ENCODE measurements at regions not wholly inside any gene's neighbourhood (a gene's known extent, or its start where the extent isn't known, plus 50 kb on each side); places are given as distances from the start of the nearest gene placed in this dataset.

GRCh38 chr5:119945691-119946090, 316.3 kb downstream of the FAM170A start:
- no peak for TF ChIP-seq CTCF (IDR thresholded peaks at IDR 0.05; ENCODE audit: insufficient read depth, low read depth, low read length, missing control alignments)
- no peak for DNase-seq (ENCODE audit: low read depth)
- no peak overlapping the region for H3K4me3 ChIP-seq (ENCODE audit: low read depth, low read length)

- no peak for TF ChIP-seq CTCF (IDR thresholded peaks at IDR 0.05; ENCODE audit: insufficient read depth, low read depth, low read length, missing control alignments)
- DNase-seq (ENCODE audit: low read depth) = no peak
- H3K4me3 ChIP-seq (ENCODE audit: low read depth, low read length) = no peak overlapping the region
Measured at GRCh38 chr5:119948162-119948561, 318.8 kb downstream of the FAM170A start.

GRCh38 chr5:119949426-119949999, 320.2 kb downstream of the FAM170A start:
- no peak overlapping the region for H3K4me3 ChIP-seq (ENCODE audit: low read depth, low read length)
- TF ChIP-seq CTCF (IDR thresholded peaks at IDR 0.05; ENCODE audit: insufficient read depth, low read depth, low read length, missing control alignments) = no peak
- DNase-seq (ENCODE audit: low read depth) = no peak

- TF ChIP-seq CTCF (IDR thresholded peaks at IDR 0.05; ENCODE audit: insufficient read depth, low read depth, low read length, missing control alignments) = no peak
- DNase-seq (ENCODE audit: low read depth) = no peak
Measured at GRCh38 chr5:119951330-119951934, 322.1 kb downstream of the FAM170A start.

GRCh38 chr5:119953474-119953873, 324.1 kb downstream of the FAM170A start:
- no peak for TF ChIP-seq CTCF (IDR thresholded peaks at IDR 0.05; ENCODE audit: insufficient read depth, low read depth, low read length, missing control alignments)
- no peak overlapping the region for H3K4me3 ChIP-seq (ENCODE audit: low read depth, low read length)
- no peak for DNase-seq (ENCODE audit: low read depth)

More at GRCh38 chr5:119951330-119951934, 322.1 kb downstream of the FAM170A start:
- H3K4me3 ChIP-seq (ENCODE audit: low read depth, low read length) = no peak overlapping the region

- no peak overlapping the region for H3K4me3 ChIP-seq (ENCODE audit: low read depth, low read length)
- TF ChIP-seq CTCF (IDR thresholded peaks at IDR 0.05; ENCODE audit: insufficient read depth, low read depth, low read length, missing control alignments) = no peak
- DNase-seq (ENCODE audit: low read depth) = no peak
Measured at GRCh38 chr5:119954106-119954505, 324.7 kb downstream of the FAM170A start.

- H3K4me3 ChIP-seq (ENCODE audit: low read depth, low read length) = no peak overlapping the region
- TF ChIP-seq CTCF (IDR thresholded peaks at IDR 0.05; ENCODE audit: insufficient read depth, low read depth, low read length, missing control alignments) = no peak
- DNase-seq (ENCODE audit: low read depth) = no peak
Measured at GRCh38 chr5:119961993-119962392, 332.6 kb downstream of the FAM170A start.
